ENCODE measurements at regions not wholly inside any gene's neighbourhood (a gene's known extent, or its start where the extent isn't known, plus 50 kb on each side); places are given as distances from the start of the nearest gene placed in this dataset.
"Not testable (repeated sequence)": the region's sequence is repeated elsewhere in the genome, so short reads cannot be mapped to it uniquely, and the experiment has no call there.

DNA sequence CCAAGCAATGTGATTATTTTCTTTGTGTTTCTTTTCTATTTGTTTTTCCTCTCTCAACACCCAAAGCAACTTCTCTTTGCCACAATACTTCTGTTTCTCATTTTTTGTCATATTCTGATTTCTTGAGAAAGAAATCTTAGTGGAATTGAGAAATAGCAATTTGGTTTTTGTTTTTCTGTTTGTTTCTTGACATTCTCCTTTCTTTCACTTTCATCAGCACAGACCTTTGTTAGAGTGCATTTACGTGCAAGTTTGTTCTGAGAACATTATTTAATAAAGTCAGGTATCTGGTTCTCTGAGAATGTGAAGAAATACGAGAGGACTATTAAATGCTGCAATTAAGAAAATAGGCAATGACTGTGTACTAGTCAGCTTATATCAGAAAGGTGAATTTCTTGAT lies 608.1 kb upstream of the AADAT start:
- DNase-seq (ENCODE audit: low spot score): no peak

- DNase-seq (ENCODE audit: low spot score): no peak
Measured at GRCh38 chr4:170697045-170697444, 607.3 kb upstream of the AADAT start.

DNA sequence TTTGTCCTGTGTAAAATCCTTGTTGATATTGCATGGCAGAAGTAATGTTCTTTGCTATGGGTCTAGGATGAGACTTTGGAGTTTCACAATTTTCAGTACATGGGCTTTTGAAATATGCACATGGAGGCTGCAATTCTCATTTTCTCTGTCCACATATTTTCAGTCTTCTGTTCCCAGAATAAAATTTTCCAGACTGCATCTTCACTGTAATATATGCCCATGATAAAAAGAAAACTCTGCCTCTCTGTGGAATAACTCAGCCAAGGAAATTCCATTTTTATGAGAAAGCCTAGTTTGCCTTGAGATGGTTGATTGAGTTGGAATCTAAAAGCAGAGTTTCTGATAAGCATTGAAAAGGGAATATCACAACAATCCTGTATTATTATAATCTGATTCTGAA lies 601.4 kb upstream of the AADAT start:
- DNase-seq (ENCODE audit: low spot score): no peak

DNA sequence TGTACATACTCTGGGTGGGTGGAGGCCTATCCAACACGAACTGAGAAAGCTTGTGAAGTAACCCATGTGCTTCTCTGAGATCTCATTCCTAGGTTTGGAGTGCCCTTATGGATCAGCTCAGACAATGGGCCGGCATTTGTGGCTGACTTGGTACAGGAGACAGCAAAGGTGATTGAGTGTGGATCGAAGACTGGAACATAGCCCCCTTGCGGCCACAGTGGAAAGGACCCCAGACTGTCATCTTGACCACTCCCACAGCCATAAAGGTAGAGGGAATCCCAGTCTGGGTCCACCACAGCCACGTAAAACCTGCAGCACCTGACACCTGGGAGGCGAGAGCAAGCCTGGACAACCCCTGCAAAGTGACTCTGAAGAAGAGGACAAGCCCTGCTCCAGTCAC lies 598.0 kb upstream of the AADAT start:
- DNase-seq (ENCODE audit: low spot score): no peak

DNA sequence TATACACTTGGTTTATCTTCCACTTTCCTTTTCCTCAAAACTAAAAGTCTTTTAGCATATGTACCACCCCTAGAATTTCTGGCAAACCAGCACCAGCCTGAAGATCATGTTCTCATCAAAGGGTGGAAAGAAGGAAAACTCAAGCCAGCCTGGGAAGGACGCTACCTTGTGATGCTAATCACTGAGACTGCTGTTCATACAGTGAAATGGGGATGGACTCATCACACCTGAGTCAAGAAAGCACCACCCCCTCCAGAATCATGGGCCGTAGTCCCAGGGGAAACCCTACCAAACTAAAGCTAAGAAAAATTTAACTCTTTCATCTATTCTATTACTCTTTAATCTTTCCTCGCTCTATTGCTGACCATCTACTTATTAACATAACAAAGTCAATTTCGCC lies 595.9 kb upstream of the AADAT start:
- not testable (repeated sequence) for DNase-seq (ENCODE audit: low spot score)

GRCh38 chr4:170682558-170683294 lies 593.0 kb upstream of the AADAT start:
- DNase-seq (ENCODE audit: low spot score): no peak

DNA sequence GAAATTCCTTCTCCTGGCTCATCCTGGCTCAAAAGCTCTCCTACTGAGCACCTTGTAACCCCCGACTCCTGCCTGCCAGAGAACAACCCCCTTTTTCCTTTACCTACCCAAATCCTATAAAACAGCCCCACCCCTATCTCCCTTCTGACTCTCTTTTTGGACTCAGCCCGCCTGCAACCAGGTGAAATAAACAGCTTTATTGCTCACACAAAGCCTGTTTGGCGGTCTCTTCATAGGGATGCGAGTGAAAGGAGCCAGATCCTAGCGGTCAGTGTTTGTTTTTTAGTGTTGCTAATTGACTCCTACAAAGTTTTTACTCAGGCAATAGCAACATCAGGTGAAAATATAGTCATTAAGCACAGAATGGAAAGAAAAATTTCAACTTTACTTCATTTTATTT lies 592.3 kb upstream of the AADAT start:
- DNase-seq (ENCODE audit: low spot score): not testable (repeated sequence)

GRCh38 chr4:170675568-170676262 lies 586.0 kb upstream of the AADAT start:
- no peak for DNase-seq (ENCODE audit: low spot score)

DNA sequence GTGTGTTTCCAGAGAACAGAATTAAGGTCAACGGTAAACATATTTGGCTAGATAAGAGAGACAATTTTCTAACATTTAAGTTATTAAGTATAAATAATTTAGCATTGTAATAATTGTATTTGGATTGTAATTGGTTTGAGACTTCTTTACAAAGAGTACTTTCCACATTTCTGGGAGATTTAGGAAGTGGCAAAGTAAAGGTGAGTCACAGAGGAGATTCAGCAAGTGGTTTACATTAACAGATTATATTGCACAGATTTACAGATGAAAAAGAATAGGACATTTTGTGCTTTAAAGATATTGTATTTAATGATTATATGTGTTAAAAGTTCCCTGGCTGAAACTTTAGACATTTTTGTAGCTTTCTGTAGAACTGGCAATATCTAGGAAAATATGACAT lies 584.4 kb upstream of the AADAT start:
- DNase-seq (ENCODE audit: low spot score): no peak

DNA sequence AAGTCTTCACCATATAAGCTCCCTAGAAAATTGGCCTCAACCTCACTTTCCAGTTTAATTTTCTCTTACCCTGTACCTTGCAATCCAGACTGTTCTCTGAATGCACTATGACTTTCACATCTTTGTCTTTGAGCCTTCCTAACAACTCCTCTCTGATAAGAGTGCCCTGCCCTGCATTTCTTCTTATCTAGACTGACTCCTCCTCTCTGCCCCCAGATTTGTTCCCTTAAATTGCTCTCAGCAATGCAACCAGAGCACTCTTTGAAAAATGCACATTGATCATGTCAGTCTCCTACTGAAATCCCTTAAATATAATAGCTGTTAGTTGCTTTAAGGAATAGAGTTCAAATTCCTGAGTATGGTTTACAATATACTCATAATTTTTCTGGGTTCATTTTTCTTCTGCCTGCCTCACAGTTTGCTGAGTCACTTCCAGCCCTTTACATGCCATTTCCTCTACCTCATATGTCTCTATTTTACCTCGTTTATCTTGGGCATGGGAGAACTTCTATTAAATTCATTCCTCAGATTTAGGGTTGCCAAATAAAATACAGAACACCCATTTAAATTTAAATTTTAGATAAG lies 582.7 kb upstream of the AADAT start:
- DNase-seq (ENCODE audit: low spot score): no peak

GRCh38 chr4:170671171-170671570 lies 581.4 kb upstream of the AADAT start:
- no peak for DNase-seq (ENCODE audit: low spot score)

- DNase-seq (ENCODE audit: low spot score): no peak
Measured at GRCh38 chr4:170667814-170668213, 578.1 kb upstream of the AADAT start.

DNA sequence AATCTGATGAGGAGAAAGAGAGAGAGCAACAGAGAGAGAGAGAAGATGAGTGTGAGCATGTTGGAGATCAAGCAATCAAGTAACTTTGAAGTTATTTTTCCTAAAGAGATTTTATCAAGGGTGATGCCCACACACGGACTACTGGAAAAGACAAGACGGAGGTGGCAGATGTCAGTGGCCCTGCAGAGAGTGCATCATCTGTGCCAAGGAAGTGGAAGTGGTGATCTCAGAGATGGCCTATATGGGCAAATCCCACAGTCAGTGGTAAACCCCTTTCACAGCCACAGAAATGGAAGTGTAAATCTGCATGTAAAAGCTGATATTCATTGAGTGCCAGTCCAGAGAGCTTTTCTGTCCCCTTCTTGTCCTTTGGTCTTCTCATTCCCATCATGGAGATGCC lies 577.2 kb upstream of the AADAT start:
- no peak for DNase-seq (ENCODE audit: low spot score)

DNA sequence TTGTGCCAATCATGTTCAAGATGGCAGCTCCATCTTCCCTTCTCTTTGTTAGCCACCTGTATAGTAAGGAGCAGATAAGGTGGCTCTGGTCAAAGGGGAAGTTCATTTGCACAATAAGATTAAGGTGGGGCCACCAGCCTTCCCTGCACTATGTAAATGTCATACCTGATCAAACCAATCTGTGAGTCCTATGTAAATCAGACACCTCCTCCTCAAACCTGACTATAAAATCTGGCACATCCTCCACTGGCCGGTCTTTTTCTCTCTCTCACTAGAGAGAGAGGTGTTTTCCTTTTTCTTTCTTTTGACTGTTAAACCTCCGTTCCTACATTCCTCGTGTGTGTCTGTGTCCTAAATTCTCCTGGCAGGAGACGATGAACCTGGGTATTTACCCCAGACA lies 572.5 kb upstream of the AADAT start:
- DNase-seq (ENCODE audit: low spot score): no peak

DNA sequence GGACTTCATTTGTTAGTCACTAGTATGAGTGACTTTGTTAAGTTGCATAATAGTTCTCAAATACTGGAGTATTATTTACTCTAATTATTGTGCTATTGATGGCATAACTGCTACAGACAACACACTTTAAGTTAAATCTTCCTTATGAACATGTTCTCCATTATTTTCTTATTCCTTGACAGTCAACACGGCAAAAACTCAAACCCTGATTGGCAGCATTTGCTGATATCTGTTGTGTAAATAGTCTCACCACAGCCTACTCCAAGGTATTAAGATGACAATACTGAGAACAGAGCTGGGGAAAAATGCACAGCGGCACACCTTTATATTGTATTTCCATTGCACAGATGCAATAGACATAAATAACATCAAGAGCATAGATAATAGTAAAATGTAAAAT lies 568.0 kb upstream of the AADAT start:
- DNase-seq (ENCODE audit: low spot score): no peak

GRCh38 chr4:170656506-170656905 lies 566.8 kb upstream of the AADAT start:
- DNase-seq (ENCODE audit: low spot score): no peak

DNA sequence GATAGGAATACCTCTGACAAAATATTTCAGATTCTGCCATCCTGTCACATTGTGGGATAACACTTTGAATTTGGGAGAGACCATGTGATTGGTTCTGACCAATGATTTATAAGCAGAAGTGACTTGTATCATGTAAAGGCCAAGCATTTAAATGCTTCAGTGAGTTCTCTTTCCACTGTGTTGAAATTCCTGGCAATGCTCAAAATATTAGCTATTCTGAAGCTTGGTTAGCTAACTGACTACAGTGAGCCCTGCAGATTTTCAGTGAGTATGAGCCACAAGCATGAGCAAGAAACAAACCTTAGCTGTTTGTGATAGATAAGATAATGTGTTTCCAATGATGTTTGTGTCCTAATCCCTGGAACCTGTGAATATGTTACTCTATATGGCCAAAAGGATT lies 562.8 kb upstream of the AADAT start:
- DNase-seq (ENCODE audit: low spot score): no peak

- DNase-seq (ENCODE audit: low spot score): no peak
Measured at GRCh38 chr4:170651786-170652185, 562.0 kb upstream of the AADAT start.

DNA sequence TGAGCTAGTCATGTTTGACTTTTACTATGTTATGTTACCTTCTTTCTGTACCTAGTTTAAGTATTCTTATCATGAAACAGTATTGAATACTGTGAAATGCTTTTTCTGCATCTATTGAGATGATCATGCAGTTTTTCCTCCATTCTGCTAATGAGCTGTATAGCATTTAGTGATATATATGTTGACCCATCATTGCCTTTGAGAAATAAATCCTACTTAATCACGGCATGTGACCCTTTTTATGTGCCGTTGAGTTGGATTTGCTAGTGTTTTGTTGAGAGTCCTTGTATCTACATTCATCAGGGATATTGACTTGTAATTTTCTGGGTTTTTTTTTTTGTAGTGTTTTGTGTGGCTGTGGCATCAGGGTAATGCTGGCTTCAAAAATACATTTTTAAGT lies 537.7 kb upstream of the AADAT start:
- DNase-seq (ENCODE audit: low spot score): no peak

GRCh38 chr4:170623899-170624298 lies 534.1 kb upstream of the AADAT start:
- DNase-seq (ENCODE audit: low spot score): no peak

DNA sequence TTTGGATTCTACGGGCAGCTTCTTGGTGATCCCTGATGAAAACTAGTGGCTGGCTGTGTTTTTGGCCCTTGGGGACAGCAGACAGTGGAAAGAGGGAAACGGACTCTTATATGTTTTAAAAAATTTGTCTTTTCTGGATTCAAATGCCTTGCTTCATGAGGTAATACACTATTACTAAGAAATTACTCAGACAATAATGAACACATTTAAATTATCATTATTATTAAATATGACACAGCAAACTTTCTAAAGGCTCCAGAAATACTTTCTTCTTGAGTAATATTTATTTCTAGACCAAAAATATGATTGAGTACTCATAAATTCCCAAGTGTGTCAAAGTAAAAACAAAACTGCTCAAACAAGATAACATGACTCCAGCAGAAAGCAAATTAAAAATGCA lies 520.7 kb upstream of the AADAT start:
- no peak for DNase-seq (ENCODE audit: low spot score)

GRCh38 chr4:170599894-170600293 lies 510.1 kb upstream of the AADAT start:
- no peak for DNase-seq (ENCODE audit: low spot score)

- DNase-seq (ENCODE audit: low spot score): no peak
Measured at GRCh38 chr4:170591076-170591475, 501.3 kb upstream of the AADAT start.

Data from HuH-7 (cell line).